Adrenal gland (tissue), 9 donors: ENCODE measurements at regions not wholly inside any gene's neighbourhood (a gene's known extent, or its start where the extent isn't known, plus 50 kb on each side); places are given as distances from the start of the nearest gene placed in this dataset.

Source experiments
- DNase-seq, 7 donors: peaks; one replicate each; pipeline ENCODE4 v3.0.0-alpha.2; 2019 to 2020
- H3K27ac ChIP-seq, 5 donors: fragments of 200-600 bp; sonication (generic) in 4 of 5; 1 replicate in 3 of 5; 2 replicates in 2 of 5; pipeline versions ENCODE4 v1.5.1 to v1.8.0; 2016 to 2020; ENCODE audit warnings: mild to moderate bottlenecking in 1 of 5
- H3K27me3 ChIP-seq: fragments of 200-600 bp; 2 replicates; pipeline ENCODE4 v1.8.0; 2021
- H3K36me3 ChIP-seq, 2 donors: fragments of 200-600 bp; replicated peaks in 1 of 2; 1 replicate in 1 of 2; 2 replicates in 1 of 2; pipeline versions ENCODE4 v1.5.1 to v1.8.0; 2018 to 2022
- H3K4me1 ChIP-seq, 2 donors: fragments of 200-600 bp; replicated peaks in 1 of 2; 1 replicate in 1 of 2; 2 replicates in 1 of 2; pipeline versions ENCODE4 v1.5.1 to v1.8.0; 2018 to 2021
- H3K4me3 ChIP-seq, 4 donors: fragments of 200-600 bp; sonication (generic) in 3 of 4; one replicate each; pipeline ENCODE4 v1.5.1; 2016 to 2018
- H3K9me3 ChIP-seq, 3 donors: fragments of 200-600 bp; sonication (generic) in 1 of 3; replicated peaks in 1 of 3; 1 replicate in 2 of 3; 2 replicates in 1 of 3; pipeline versions ENCODE4 v1.5.1 to v1.8.0; 2016 to 2021
- POLR2A ChIP-seq, 2 donors: fragments of 450-650 bp; IDR thresholded peaks; one replicate each; pipeline ENCODE4 v1.6.1; 2017; ENCODE audit warnings: antibody characterized with exemption in 2 of 2, mild to moderate bottlenecking in 2 of 2, moderate library complexity in 1 of 2
- WGBS, 4 donors: extraction: QIAGEN DNeasy Blood & Tissue Kit in 2 of 4; methylation state at CpG; one replicate each; pipeline versions ENCODE4 v1.1.5 to v1.1.7; 2013 to 2017; 5-methylcytosine and 5-hydroxymethylcytosine counted together
- intact Hi-C, 2 donors: fragments of 100-400 bp; cut with DNase I; formaldehyde crosslinking; loops; one replicate each; pipeline versions ENCODE4 v1.14.1 to v1.15.0; 2022 to 2023
- TF ChIP-seq, protein P1 (sequence below), 6 experiments: fragments of 450-650 bp in 4 of 6; fragments of 200-600 bp in 2 of 6; sonication (generic) in 1 of 6; IDR thresholded peaks; 1 replicate in 5 of 6; 2 replicates in 1 of 6; pipeline versions ENCODE4 v1.5.1 to v1.8.0; 2016 to 2021; ENCODE audit warnings: antibody characterized with exemption in 6 of 6, mild to moderate bottlenecking in 2 of 6, moderate library complexity in 1 of 6
- donor health status: healthy with polysubstance abuse.
- donor health status: Bipolar disorder and iron deficiency.
- donor health status: DM: yes; HTN: yes; CAD: no.
- donor health status: DM: no; HTN: no; CAD: no.
- donor health status: DM: no; HTN: no; CAD: no.

DNA sequence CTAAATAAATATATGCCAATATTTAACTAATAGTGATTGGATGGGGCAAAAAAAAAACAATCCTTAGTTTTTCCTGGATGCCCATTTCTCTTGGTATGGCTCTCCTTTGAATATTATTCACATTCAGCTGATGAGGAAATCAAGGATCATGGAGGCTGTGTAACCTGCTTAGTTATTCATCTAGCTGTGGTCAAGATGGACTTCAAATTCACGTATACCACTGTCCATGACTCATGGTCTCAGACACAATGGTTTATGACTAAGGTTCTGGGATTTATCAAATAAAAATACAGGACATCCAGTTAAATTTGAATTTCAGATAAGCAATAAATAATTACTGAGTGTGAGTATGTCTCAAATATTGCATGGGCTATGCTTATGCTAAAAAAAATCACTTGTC is 191.5 kb upstream of the CELF2 start:
- TF ChIP-seq POLR2A (IDR thresholded peaks at IDR 0.05): no peak
- TF ChIP-seq, protein P1, sequence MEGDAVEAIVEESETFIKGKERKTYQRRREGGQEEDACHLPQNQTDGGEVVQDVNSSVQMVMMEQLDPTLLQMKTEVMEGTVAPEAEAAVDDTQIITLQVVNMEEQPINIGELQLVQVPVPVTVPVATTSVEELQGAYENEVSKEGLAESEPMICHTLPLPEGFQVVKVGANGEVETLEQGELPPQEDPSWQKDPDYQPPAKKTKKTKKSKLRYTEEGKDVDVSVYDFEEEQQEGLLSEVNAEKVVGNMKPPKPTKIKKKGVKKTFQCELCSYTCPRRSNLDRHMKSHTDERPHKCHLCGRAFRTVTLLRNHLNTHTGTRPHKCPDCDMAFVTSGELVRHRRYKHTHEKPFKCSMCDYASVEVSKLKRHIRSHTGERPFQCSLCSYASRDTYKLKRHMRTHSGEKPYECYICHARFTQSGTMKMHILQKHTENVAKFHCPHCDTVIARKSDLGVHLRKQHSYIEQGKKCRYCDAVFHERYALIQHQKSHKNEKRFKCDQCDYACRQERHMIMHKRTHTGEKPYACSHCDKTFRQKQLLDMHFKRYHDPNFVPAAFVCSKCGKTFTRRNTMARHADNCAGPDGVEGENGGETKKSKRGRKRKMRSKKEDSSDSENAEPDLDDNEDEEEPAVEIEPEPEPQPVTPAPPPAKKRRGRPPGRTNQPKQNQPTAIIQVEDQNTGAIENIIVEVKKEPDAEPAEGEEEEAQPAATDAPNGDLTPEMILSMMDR (IDR thresholded peaks at IDR 0.05): no peak
- H3K36me3 ChIP-seq: no peaks in the 10 kb centered on the region
- no peak overlapping the region for H3K27ac ChIP-seq
- H3K27me3 ChIP-seq: no peaks in the 10 kb centered on the region
- DNase-seq: no peak
- WGBS, 4 donors: 37 to 73% (median 47%) methylated on average over 1 of the region's 1 CpG
- H3K9me3 ChIP-seq: no peaks in the 10 kb centered on the region
- no peaks in the 10 kb centered on the region for H3K4me1 ChIP-seq
- H3K4me3 ChIP-seq: no peak overlapping the region
- intact Hi-C loops: no loop called here

DNA sequence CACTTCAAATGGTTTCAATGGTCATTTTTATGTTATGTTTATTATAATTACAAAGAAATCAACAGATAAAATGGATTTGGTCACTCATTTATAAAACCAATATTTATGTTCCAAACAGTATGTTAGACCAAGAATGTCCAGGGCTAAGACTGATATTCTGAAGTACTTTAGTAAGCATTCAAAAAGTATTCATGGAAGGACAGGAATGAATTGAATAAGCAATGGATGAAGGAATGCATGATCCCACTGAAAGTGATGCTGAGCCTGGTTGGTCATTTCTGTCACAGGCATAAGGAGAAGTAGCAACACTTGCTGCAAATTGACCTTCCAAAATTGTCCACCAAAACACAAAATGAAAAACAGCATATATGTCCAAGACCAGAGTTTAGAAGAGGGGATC is 189.0 kb upstream of the CELF2 start:
- Histone ChIP-seq H3K36me3 (no peaks in the 10 kb centered on the region), H3K27me3 (no peaks in the 10 kb centered on the region), H3K9me3 (no peaks in the 10 kb centered on the region), H3K4me3 (no peak overlapping the region), H3K27ac (no peak overlapping the region), H3K4me1 (no peaks in the 10 kb centered on the region)
- TF ChIP-seq, protein P1 (IDR thresholded peaks at IDR 0.05): no peak
- no peak for TF ChIP-seq POLR2A (IDR thresholded peaks at IDR 0.05)
- intact Hi-C loops: no loop called here
- no peak for DNase-seq

DNA sequence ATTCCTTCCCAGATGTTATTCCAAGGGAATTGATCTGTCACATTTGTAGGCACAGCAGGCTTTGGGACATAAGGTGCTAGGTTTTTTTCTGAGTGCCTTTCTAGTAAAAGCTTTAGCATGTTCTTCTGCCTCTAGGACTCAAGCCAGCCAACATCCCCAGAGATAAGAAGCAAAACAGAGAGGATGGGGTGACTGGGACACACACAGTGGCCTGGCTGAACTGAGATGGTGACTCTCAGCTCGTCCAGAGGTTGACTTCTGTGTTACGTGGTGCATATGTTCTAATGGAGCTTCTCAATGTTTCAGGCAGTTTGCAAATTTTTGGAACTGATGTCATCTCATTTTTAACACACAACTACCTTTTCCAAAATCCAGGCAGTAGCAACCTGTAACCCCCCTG is 188.1 kb upstream of the CELF2 start:
- H3K4me1 ChIP-seq: no peaks in the 10 kb centered on the region

DNA sequence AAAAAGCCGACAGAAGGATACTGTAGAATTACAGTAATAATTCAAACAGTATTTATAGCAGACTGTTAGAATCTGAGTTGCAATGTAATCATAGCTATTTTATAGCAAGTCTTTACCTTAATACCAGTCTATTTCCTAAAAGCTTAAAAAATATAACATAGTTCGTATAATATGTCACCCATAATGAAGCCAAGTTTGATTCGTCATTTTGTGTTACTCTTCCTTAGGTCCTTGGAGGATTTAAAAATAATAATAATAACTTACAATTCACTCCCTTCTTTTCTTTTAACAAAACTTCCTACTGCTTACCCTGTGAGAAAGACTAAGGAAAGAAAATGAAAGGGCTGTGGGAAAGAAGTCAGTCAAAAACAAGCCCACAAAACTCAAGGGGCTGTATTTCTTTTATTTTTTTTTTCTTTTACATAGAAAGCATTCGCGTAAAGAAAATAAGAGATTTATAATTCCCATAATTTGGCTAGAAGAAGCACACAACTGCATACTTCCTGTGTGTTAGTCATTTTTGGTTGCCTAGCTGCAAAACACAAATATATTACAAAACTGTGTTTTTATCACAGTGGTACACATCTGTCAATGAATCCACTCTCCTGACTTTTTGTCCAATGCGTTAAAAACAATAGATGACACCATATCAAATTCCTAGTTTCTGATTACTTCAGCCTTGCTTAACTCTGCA is 187.2 kb upstream of the CELF2 start:
- 53 to 66% (median 58%) methylated on average over 6 of the region's 6 CpGs for WGBS, 4 donors
- no peak overlapping the region for H3K4me3 ChIP-seq
- peak overlapping the region in 2 of 5 donors; percentile 26 to 70 for H3K27ac ChIP-seq
- TF ChIP-seq POLR2A (IDR thresholded peaks at IDR 0.05): no peak
- TF ChIP-seq, protein P1 (IDR thresholded peaks at IDR 0.05): no peak
- no peaks in the 10 kb centered on the region for H3K27me3 ChIP-seq
- no peaks in the 10 kb centered on the region for H3K36me3 ChIP-seq
- intact Hi-C loops: no loop called here
- H3K9me3 ChIP-seq: no peaks in the 10 kb centered on the region
- no peak for DNase-seq
- H3K4me1 ChIP-seq: no peaks in the 10 kb centered on the region

More for the DNA sequence above, 188.1 kb upstream of the CELF2 start:
- intact Hi-C loops: no loop called here
- Histone ChIP-seq H3K27ac (no peak overlapping the region), H3K27me3 (no peaks in the 10 kb centered on the region), H3K9me3 (no peaks in the 10 kb centered on the region), H3K4me3 (no peak overlapping the region), H3K36me3 (no peaks in the 10 kb centered on the region)
- no peak for TF ChIP-seq POLR2A (IDR thresholded peaks at IDR 0.05)
- TF ChIP-seq, protein P1 (IDR thresholded peaks at IDR 0.05): no peak
- 31 to 70% (median 64%) methylated on average over 2 of the region's 2 CpGs for WGBS, 4 donors
- DNase-seq: no peak
